HepG2 (cell line): ENCODE measurements at regions not wholly inside any gene's neighbourhood (a gene's known extent, or its start where the extent isn't known, plus 50 kb on each side); places are given as distances from the start of the nearest gene placed in this dataset.

ENCODE experiments used
- ATAC-seq: fragments of 200-7000 bp; cut with Tn5 transposase; 3 replicates; pipeline ENCODE4 v1.9.1; 2020; ENCODE audit warnings: mild to moderate bottlenecking, moderate library complexity
- BruUV-seq: library from RNA; stranded (reverse); fragments of 400-500 nt; replicated peaks from 2 replicates; lab custom pipeline; 2021; lab: Mats Ljungman, UMichigan
- CTCF ChIA-PET: fragments of 300-600 bp; formaldehyde crosslinking; extraction: SDS; loops from one replicate; lab custom pipeline; 2021; ENCODE audit warnings: low total read pairs, inconsistent platforms, low intra/inter-chr PET ratio; lab: Yijun Ruan, JAX
- POLR2A ChIA-PET: fragments of 350-600 bp; sonication (Branson Sonifier 250); formaldehyde crosslinking; loops from one replicate; lab custom pipeline; 2020; ENCODE audit warnings: antibody characterized with exemption, inconsistent platforms; lab: Yijun Ruan, JAX
- DNase-seq: peaks from one replicate; pipeline ENCODE4 v3.0.0-alpha.2; 2015; ENCODE audit warnings: low spot score
- FAIRE-seq: peaks from 3 replicates; lab custom pipeline; 2011; peaks lifted over from hg19 to GRCh38; lab: Jason Lieb, UNC
- H2AFZ ChIP-seq: one replicate; pipeline ENCODE4 v1.6.1; 2011; ENCODE audit warnings: low read length, inconsistent platforms
- H3K27ac ChIP-seq: fragments of 300-600 bp; 3 replicates; pipeline ENCODE4 v1.8.0; 2011; ENCODE audit warnings: mixed run types, mild to moderate bottlenecking, mixed read lengths, low read length, inconsistent platforms; ENCODE audit not compliant: insufficient read depth; ENCODE audit errors: extremely low read length
- H3K27me3 ChIP-seq, 2 experiments: fragments of 200-600 bp in 1 of 2; 2 replicates in 1 of 2; 3 replicates in 1 of 2; pipeline versions ENCODE4 v1.6.0 to v1.8.0; 2011; ENCODE audit warnings: low read length in 2 of 2, mild to moderate bottlenecking in 2 of 2, moderate library complexity in 2 of 2, inconsistent platforms in 1 of 2; ENCODE audit not compliant: insufficient read depth in 2 of 2, control insufficient read depth in 1 of 2
- H3K36me3 ChIP-seq, 2 experiments: fragments of 200-600 bp in 1 of 2; replicated peaks in 1 of 2; 2 replicates in 1 of 2; 3 replicates in 1 of 2; pipeline versions ENCODE4 v1.5.1 to v1.8.0; 2011; ENCODE audit warnings: low read length in 2 of 2, inconsistent platforms in 1 of 2; ENCODE audit not compliant: insufficient read depth in 2 of 2, control insufficient read depth in 1 of 2
- H3K4me1 ChIP-seq: 2 replicates; pipeline ENCODE4 v1.5.1; 2012; ENCODE audit warnings: low read length, inconsistent platforms; ENCODE audit not compliant: insufficient read depth
- H3K4me2 ChIP-seq: 2 replicates; pipeline ENCODE4 v1.6.0; 2011; ENCODE audit warnings: low read depth, low read length, inconsistent platforms
- H3K4me3 ChIP-seq, 3 experiments: fragments of 200-600 bp in 1 of 3; sonication (generic), shearing (Covaris generic) in 1 of 3; replicated peaks in 1 of 3; 2 replicates each; pipeline ENCODE4 v1.5.1; 2011 to 2016; ENCODE audit warnings: low read length in 3 of 3, inconsistent platforms in 2 of 3, low read depth in 2 of 3, mild to moderate bottlenecking in 2 of 3, control low read depth in 1 of 3, mixed read lengths in 1 of 3; ENCODE audit not compliant: insufficient read depth in 1 of 3
- H3K79me2 ChIP-seq: one replicate; pipeline ENCODE4 v1.6.1; 2011; ENCODE audit warnings: low read length, inconsistent platforms; ENCODE audit not compliant: insufficient read depth
- H3K9ac ChIP-seq: 2 replicates; pipeline ENCODE4 v1.6.0; 2011; ENCODE audit warnings: mild to moderate bottlenecking, low read depth, low read length, inconsistent platforms; ENCODE audit not compliant: insufficient read depth
- H3K9me3 ChIP-seq: 2 replicates; pipeline ENCODE4 v1.5.1; 2012; ENCODE audit warnings: mild to moderate bottlenecking, low read length
- H4K20me1 ChIP-seq: 2 replicates; pipeline ENCODE4 v1.6.0; 2011; ENCODE audit warnings: inconsistent platforms, mild to moderate bottlenecking, low read length, moderate library complexity; ENCODE audit not compliant: insufficient read depth
- ATF7-NPFF ChIP-seq: sonication (generic); formaldehyde crosslinking; IDR thresholded peaks from 2 replicates; pipeline ENCODE4 v1.8.1; 2023; ENCODE audit warnings: mild to moderate bottlenecking, low read depth, missing genetic modification reagents, moderate library complexity
- FOSL1 ChIP-seq: sonication (generic); formaldehyde crosslinking; IDR thresholded peaks from 2 replicates; pipeline ENCODE4 v1.9.0; 2021; ENCODE audit warnings: missing genetic modification reagents, borderline replicate concordance
- GZF1 ChIP-seq: sonication (generic); formaldehyde crosslinking; IDR thresholded peaks from 2 replicates; pipeline ENCODE4 v1.5.1; 2020; ENCODE audit warnings: mild to moderate bottlenecking, missing genetic modification reagents
- KLF16 ChIP-seq, 2 experiments: sonication (generic) in 1 of 2; formaldehyde crosslinking in 1 of 2; IDR thresholded peaks; 2 replicates each; pipeline versions ENCODE4 v1.6.1 to v1.8.0; 2016 to 2023; ENCODE audit warnings: missing genetic modification reagents in 2 of 2, missing compliant biosample characterization in 1 of 2
- LCORL ChIP-seq, 2 experiments: fragments of 450-650 bp in 1 of 2; sonication (generic) in 1 of 2; formaldehyde crosslinking in 1 of 2; IDR thresholded peaks; 2 replicates each; pipeline versions ENCODE4 v1.5.0 to v1.6.1; 2017 to 2020; ENCODE audit warnings: antibody characterized with exemption in 1 of 2, missing genetic modification reagents in 1 of 2
- MBNL3 ChIP-seq: fragments of 250-450 bp; sonication (Bioruptor Pico); conservative IDR thresholded peaks from 2 replicates; pipeline ENCODE4 v1.8.0; 2022; ENCODE audit warnings: mild to moderate bottlenecking, inconsistent platforms
- ZFY ChIP-seq: sonication (generic); formaldehyde crosslinking; IDR thresholded peaks from 2 replicates; pipeline ENCODE4 v1.4.0; 2020; ENCODE audit warnings: missing genetic modification reagents
- ZNF572 ChIP-seq: sonication (generic); formaldehyde crosslinking; IDR thresholded peaks from 2 replicates; pipeline ENCODE4 v1.5.1; 2020; ENCODE audit warnings: mild to moderate bottlenecking, missing genetic modification reagents
- in situ Hi-C: cut with HindIII; loops from 2 replicates; pipeline ENCODE4 v1.10.0; 2017; ENCODE audit warnings: low pct_unique_long_range_greater_than_20kb; ENCODE audit not compliant: extremely low pct_ligation_motif_present
- intact Hi-C: fragments of 100-400 bp; cut with micrococcal nuclease; formaldehyde crosslinking; loops from one replicate; pipeline ENCODE4 v1.10.0; 2022; ENCODE audit not compliant: unreplicated experiment
- TF ChIP-seq, protein P1 (sequence below): sonication (generic); formaldehyde crosslinking; IDR thresholded peaks from 2 replicates; pipeline ENCODE4 v1.4.0; 2020; ENCODE audit warnings: missing genetic modification reagents
- TF ChIP-seq, protein P2 (sequence below): sonication (generic); formaldehyde crosslinking; IDR thresholded peaks from 2 replicates; pipeline ENCODE4 v1.5.0; 2020; ENCODE audit warnings: mild to moderate bottlenecking, missing genetic modification reagents
- TF ChIP-seq, protein P3 (sequence below): sonication (generic); formaldehyde crosslinking; IDR thresholded peaks from 2 replicates; pipeline ENCODE4 v1.8.1; 2023; ENCODE audit warnings: mild to moderate bottlenecking, missing genetic modification reagents, borderline replicate concordance
- TF ChIP-seq, protein P4 (sequence below): sonication (generic); formaldehyde crosslinking; IDR thresholded peaks from 2 replicates; pipeline ENCODE4 v1.4.0; 2020; ENCODE audit warnings: mild to moderate bottlenecking, missing genetic modification reagents
- TF ChIP-seq, protein P5 (sequence below): sonication (generic); formaldehyde crosslinking; IDR thresholded peaks from 2 replicates; pipeline ENCODE4 v1.4.0; 2020; ENCODE audit warnings: missing genetic modification reagents

DNA sequence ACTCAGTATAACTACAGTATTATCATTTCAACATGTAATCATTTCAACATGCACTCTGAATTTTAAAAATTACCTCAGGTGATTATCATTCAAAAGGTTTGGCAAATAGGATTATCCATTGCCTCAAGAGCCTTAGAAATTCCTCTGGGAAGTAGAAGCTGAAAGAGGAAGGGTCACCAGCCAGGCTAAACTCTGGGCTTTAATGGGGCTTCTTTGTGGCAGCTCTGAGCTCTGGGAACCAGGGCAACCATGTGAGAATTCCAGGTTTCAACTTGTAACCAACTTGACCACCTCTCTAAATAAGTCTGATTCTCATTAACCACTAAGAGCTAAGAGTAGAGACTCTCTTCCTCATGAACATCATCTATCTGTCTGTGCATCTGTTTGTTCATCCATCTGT, 117.2 kb upstream of the MED14 start:
- no peak overlapping the region for H2AFZ ChIP-seq
- POLR2A ChIA-PET: no interaction called here
- no peak overlapping the region for H3K4me3 ChIP-seq
- H3K36me3 ChIP-seq: no peaks in the 10 kb centered on the region
- H3K9me3 ChIP-seq: no peaks in the 10 kb centered on the region
- H3K4me2 ChIP-seq: no peak overlapping the region
- H4K20me1 ChIP-seq: no peaks in the 10 kb centered on the region
- DNase-seq: no peak
- no peak overlapping the region for H3K27ac ChIP-seq
- no peaks in the 10 kb centered on the region for H3K4me1 ChIP-seq
- in situ Hi-C loops (no loop called here), intact Hi-C loops (no loop called here)
- ATAC-seq: no peak
- BruUV-seq: no TSS peak
- no peaks in the 10 kb centered on the region for H3K79me2 ChIP-seq
- H3K9ac ChIP-seq: no peak overlapping the region
- no peaks in the 10 kb centered on the region for H3K27me3 ChIP-seq
- FAIRE-seq: no peak
- CTCF ChIA-PET: no interaction called here
- TF ChIP-seq ZFY (CRISPR knock-in tag) (no peak), FOSL1 (CRISPR knock-in tag) (no peak), MBNL3 (no peak), LCORL (IDR thresholded peaks at IDR 0.05) (no peak), LCORL (CRISPR knock-in tag; IDR thresholded peaks at IDR 0.05) (no peak), ZNF572 (no peak), ATF7-NPFF (CRISPR knock-in tag) (no peak), GZF1 (no peak), KLF16 (CRISPR knock-in tag; IDR thresholded peaks at IDR 0.05) (no peak)
- TF ChIP-seq, protein P1, sequence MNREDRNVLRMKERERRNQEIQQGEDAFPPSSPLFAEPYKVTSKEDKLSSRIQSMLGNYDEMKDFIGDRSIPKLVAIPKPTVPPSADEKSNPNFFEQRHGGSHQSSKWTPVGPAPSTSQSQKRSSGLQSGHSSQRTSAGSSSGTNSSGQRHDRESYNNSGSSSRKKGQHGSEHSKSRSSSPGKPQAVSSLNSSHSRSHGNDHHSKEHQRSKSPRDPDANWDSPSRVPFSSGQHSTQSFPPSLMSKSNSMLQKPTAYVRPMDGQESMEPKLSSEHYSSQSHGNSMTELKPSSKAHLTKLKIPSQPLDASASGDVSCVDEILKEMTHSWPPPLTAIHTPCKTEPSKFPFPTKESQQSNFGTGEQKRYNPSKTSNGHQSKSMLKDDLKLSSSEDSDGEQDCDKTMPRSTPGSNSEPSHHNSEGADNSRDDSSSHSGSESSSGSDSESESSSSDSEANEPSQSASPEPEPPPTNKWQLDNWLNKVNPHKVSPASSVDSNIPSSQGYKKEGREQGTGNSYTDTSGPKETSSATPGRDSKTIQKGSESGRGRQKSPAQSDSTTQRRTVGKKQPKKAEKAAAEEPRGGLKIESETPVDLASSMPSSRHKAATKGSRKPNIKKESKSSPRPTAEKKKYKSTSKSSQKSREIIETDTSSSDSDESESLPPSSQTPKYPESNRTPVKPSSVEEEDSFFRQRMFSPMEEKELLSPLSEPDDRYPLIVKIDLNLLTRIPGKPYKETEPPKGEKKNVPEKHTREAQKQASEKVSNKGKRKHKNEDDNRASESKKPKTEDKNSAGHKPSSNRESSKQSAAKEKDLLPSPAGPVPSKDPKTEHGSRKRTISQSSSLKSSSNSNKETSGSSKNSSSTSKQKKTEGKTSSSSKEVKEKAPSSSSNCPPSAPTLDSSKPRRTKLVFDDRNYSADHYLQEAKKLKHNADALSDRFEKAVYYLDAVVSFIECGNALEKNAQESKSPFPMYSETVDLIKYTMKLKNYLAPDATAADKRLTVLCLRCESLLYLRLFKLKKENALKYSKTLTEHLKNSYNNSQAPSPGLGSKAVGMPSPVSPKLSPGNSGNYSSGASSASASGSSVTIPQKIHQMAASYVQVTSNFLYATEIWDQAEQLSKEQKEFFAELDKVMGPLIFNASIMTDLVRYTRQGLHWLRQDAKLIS: no peak
- TF ChIP-seq, protein P2, sequence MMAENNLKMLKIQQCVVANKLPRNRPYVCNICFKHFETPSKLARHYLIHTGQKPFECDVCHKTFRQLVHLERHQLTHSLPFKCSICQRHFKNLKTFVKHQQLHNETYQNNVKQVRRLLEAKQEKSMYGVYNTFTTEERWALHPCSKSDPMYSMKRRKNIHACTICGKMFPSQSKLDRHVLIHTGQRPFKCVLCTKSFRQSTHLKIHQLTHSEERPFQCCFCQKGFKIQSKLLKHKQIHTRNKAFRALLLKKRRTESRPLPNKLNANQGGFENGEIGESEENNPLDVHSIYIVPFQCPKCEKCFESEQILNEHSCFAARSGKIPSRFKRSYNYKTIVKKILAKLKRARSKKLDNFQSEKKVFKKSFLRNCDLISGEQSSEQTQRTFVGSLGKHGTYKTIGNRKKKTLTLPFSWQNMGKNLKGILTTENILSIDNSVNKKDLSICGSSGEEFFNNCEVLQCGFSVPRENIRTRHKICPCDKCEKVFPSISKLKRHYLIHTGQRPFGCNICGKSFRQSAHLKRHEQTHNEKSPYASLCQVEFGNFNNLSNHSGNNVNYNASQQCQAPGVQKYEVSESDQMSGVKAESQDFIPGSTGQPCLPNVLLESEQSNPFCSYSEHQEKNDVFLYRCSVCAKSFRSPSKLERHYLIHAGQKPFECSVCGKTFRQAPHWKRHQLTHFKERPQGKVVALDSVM (CRISPR knock-in tag): no peak
- TF ChIP-seq, protein P3, sequence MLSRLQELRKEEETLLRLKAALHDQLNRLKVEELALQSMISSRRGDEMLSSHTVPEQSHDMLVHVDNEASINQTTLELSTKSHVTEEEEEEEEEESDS (CRISPR knock-in tag): no peak
- TF ChIP-seq, protein P4, sequence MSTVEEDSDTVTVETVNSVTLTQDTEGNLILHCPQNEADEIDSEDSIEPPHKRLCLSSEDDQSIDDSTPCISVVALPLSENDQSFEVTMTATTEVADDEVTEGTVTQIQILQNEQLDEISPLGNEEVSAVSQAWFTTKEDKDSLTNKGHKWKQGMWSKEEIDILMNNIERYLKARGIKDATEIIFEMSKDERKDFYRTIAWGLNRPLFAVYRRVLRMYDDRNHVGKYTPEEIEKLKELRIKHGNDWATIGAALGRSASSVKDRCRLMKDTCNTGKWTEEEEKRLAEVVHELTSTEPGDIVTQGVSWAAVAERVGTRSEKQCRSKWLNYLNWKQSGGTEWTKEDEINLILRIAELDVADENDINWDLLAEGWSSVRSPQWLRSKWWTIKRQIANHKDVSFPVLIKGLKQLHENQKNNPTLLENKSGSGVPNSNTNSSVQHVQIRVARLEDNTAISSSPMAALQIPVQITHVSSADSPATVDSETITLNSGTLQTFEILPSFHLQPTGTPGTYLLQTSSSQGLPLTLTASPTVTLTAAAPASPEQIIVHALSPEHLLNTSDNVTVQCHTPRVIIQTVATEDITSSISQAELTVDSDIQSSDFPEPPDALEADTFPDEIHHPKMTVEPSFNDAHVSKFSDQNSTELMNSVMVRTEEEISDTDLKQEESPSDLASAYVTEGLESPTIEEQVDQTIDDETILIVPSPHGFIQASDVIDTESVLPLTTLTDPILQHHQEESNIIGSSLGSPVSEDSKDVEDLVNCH (CRISPR knock-in tag): no peak
- TF ChIP-seq, protein P5, sequence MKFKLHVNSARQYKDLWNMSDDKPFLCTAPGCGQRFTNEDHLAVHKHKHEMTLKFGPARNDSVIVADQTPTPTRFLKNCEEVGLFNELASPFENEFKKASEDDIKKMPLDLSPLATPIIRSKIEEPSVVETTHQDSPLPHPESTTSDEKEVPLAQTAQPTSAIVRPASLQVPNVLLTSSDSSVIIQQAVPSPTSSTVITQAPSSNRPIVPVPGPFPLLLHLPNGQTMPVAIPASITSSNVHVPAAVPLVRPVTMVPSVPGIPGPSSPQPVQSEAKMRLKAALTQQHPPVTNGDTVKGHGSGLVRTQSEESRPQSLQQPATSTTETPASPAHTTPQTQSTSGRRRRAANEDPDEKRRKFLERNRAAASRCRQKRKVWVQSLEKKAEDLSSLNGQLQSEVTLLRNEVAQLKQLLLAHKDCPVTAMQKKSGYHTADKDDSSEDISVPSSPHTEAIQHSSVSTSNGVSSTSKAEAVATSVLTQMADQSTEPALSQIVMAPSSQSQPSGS (CRISPR knock-in tag): no peak
